GM13976 (cell line): ENCODE measurements at regions not wholly inside any gene's neighbourhood (a gene's known extent, or its start where the extent isn't known, plus 50 kb on each side); places are given as distances from the start of the nearest gene placed in this dataset.

Source experiments
- DNase-seq: peaks from one replicate; pipeline ENCODE4 v3.0.0; 2012; ENCODE audit warnings: low spot score
- CTCF ChIP-seq: IDR thresholded peaks from 2 replicates; pipeline ENCODE4 v1.5.1; 2012; ENCODE audit warnings: borderline replicate concordance, mild to moderate bottlenecking; ENCODE audit not compliant: insufficient read depth; ENCODE audit errors: extremely low read depth, missing control alignments, control extremely low read depth
- in situ Hi-C: fragments of 300-500 bp; cut with MboI; formaldehyde crosslinking; loops from one replicate; pipeline ENCODE4 v1.12.0; 2022; ENCODE audit warnings: low sequenced_read_pairs, mixed read lengths, inconsistent platforms; ENCODE audit not compliant: unreplicated experiment

GRCh38 chr4:108287834-108288413 lies 119.2 kb upstream of the LEF1 start:
- no peak for DNase-seq
- in situ Hi-C loops = no loop called here
- no peak for TF ChIP-seq CTCF

GRCh38 chr4:108280072-108280471 lies 111.3 kb upstream of the LEF1 start:
- in situ Hi-C loops = no loop called here
- no peak for TF ChIP-seq CTCF
- DNase-seq = no peak

GRCh38 chr4:108276690-108277089 lies 108.0 kb upstream of the LEF1 start:
- DNase-seq = no peak
- in situ Hi-C loops = no loop called here

GRCh38 chr4:108272986-108273385 lies 104.3 kb upstream of the LEF1 start:
- DNase-seq = no peak
- in situ Hi-C loops = no loop called here
- no peak for TF ChIP-seq CTCF

More at GRCh38 chr4:108276690-108277089, 108.0 kb upstream of the LEF1 start:
- TF ChIP-seq CTCF = no peak

GRCh38 chr4:108272561-108272960 lies 103.8 kb upstream of the LEF1 start:
- DNase-seq = no peak
- in situ Hi-C loops = no loop called here
- no peak for TF ChIP-seq CTCF

- no peak for TF ChIP-seq CTCF
- DNase-seq = no peak
- in situ Hi-C loops = no loop called here
These were observed 103.3 kb upstream of the LEF1 start for GRCh38 chr4:108272046-108272445.
